H1 (cell line): ENCODE measurements at regions not wholly inside any gene's neighbourhood (a gene's known extent, or its start where the extent isn't known, plus 50 kb on each side); places are given as distances from the start of the nearest gene placed in this dataset.

Experiments
- CTCF ChIA-PET: fragments of 300-600 bp; sonication (Branson Sonifier 250); formaldehyde crosslinking; loops from one replicate; lab custom pipeline; 2021; ENCODE audit not compliant: partially characterized antibody; lab: Charles Lee
- POLR2A ChIA-PET: fragments of 300-600 bp; sonication (Branson Sonifier 250); formaldehyde crosslinking; loops from one replicate; lab custom pipeline; 2021; ENCODE audit warnings: inconsistent platforms; ENCODE audit not compliant: partially characterized antibody; lab: Charles Lee
- DNase-seq, 2 experiments: peaks; one replicate each; pipeline versions ENCODE4 v3.0.0 to v3.0.0-alpha.2; 2010 to 2022; ENCODE audit warnings: low spot score in 2 of 2, low read depth in 1 of 2, mixed read lengths in 1 of 2
- FAIRE-seq: peaks from 2 replicates; lab custom pipeline; 2011; peaks lifted over from hg19 to GRCh38; lab: Jason Lieb, UNC
- H2AFZ ChIP-seq: 2 replicates; pipeline ENCODE4 v1.8.1; 2012; ENCODE audit warnings: low read length, inconsistent platforms
- H2AK5ac ChIP-seq: 2 replicates; pipeline ENCODE4 v1.6.1; 2013; ENCODE audit warnings: low read depth, low read length
- H2BK120ac ChIP-seq: replicated peaks from 2 replicates; pipeline ENCODE3; 2013; ENCODE audit warnings: low read depth, low read length, inconsistent platforms
- H2BK12ac ChIP-seq: 2 replicates; pipeline ENCODE4 v1.6.1; 2013; ENCODE audit warnings: low read depth, low read length
- H2BK15ac ChIP-seq: 2 replicates; pipeline ENCODE4 v1.6.1; 2013; ENCODE audit warnings: low read length
- H2BK20ac ChIP-seq: 2 replicates; pipeline ENCODE4 v1.6.1; 2013; ENCODE audit warnings: low read length
- H2BK5ac ChIP-seq: 2 replicates; pipeline ENCODE4 v1.6.1; 2013; ENCODE audit warnings: low read depth, low read length
- H3K14ac ChIP-seq: 2 replicates; pipeline ENCODE4 v1.6.1; 2013; ENCODE audit warnings: inconsistent platforms; ENCODE audit not compliant: insufficient read length
- H3K18ac ChIP-seq: 2 replicates; pipeline ENCODE4 v1.6.1; 2013; ENCODE audit warnings: low read length; ENCODE audit errors: extremely low read depth
- H3K23ac ChIP-seq: 2 replicates; pipeline ENCODE4 v1.6.1; 2013; ENCODE audit warnings: inconsistent platforms; ENCODE audit not compliant: insufficient read length
- H3K23me2 ChIP-seq: 2 replicates; pipeline ENCODE4 v1.6.1; 2013; ENCODE audit warnings: low read depth, low read length
- H3K27ac ChIP-seq: 2 replicates; pipeline ENCODE4 v1.6.1; 2011; ENCODE audit warnings: low read depth, low read length, inconsistent platforms
- H3K27me3 ChIP-seq, 4 experiments: replicated peaks in 1 of 4; 1 replicate in 1 of 4; 2 replicates in 3 of 4; pipeline versions ENCODE4 v1.6.1 to v1.8.1; 2011 to 2013; ENCODE audit warnings: low read length in 3 of 4, mild to moderate bottlenecking in 3 of 4, inconsistent platforms in 2 of 4, mixed read lengths in 2 of 4, moderate library complexity in 1 of 4; ENCODE audit not compliant: control insufficient read depth in 3 of 4, insufficient read depth in 3 of 4; ENCODE audit errors: extremely low read depth in 1 of 4
- H3K36me3 ChIP-seq, 4 experiments: 2 replicates each; pipeline versions ENCODE4 v1.6.1 to v1.8.1; 2011 to 2013; ENCODE audit warnings: mild to moderate bottlenecking in 4 of 4, low read length in 3 of 4, moderate library complexity in 2 of 4, control low read depth in 1 of 4, inconsistent platforms in 1 of 4; ENCODE audit not compliant: insufficient read depth in 4 of 4, control insufficient read depth in 2 of 4
- H3K4ac ChIP-seq: replicated peaks from 2 replicates; pipeline ENCODE3; 2013; ENCODE audit warnings: low read length, low read depth, mixed read lengths, inconsistent platforms; ENCODE audit not compliant: insufficient read length
- H3K4me1 ChIP-seq, 4 experiments: replicated peaks in 1 of 4; 1 replicate in 1 of 4; 2 replicates in 3 of 4; pipeline versions ENCODE4 v1.6.1 to v1.8.1; 2011 to 2013; ENCODE audit warnings: low read length in 3 of 4, inconsistent platforms in 2 of 4, mixed read lengths in 1 of 4; ENCODE audit not compliant: insufficient read depth in 4 of 4, control insufficient read depth in 3 of 4
- H3K4me2 ChIP-seq, 2 experiments: 2 replicates each; pipeline versions ENCODE4 v1.6.1 to v1.8.1; 2011 to 2013; ENCODE audit warnings: low read depth in 2 of 2, low read length in 2 of 2, control low read depth in 1 of 2, inconsistent platforms in 1 of 2, mild to moderate bottlenecking in 1 of 2; ENCODE audit not compliant: insufficient read depth in 1 of 2
- H3K4me3 ChIP-seq, 4 experiments: fragments of 200-600, 300-600 bp in 1 of 4; sonication (generic), shearing (Covaris generic), sonication (Bioruptor Twin) in 1 of 4; 2 replicates each; pipeline versions ENCODE4 v1.5.1 to v1.8.1; 2011 to 2016; ENCODE audit warnings: low read length in 4 of 4, low read depth in 3 of 4, control low read depth in 2 of 4, inconsistent platforms in 2 of 4, mild to moderate bottlenecking in 2 of 4, mixed read lengths in 1 of 4, moderate library complexity in 1 of 4; ENCODE audit not compliant: insufficient read depth in 2 of 4; ENCODE audit errors: extremely low read depth in 1 of 4
- H3K56ac ChIP-seq: replicated peaks from 2 replicates; pipeline ENCODE3; 2013; ENCODE audit warnings: low read depth, mild to moderate bottlenecking, mixed read lengths, low read length, inconsistent platforms; ENCODE audit not compliant: insufficient read length
- H3K79me1 ChIP-seq: 2 replicates; pipeline ENCODE4 v1.6.1; 2013; ENCODE audit warnings: low read depth, low read length, control low read depth
- H3K79me2 ChIP-seq, 2 experiments: 2 replicates each; pipeline versions ENCODE4 v1.6.1 to v1.8.1; 2012 to 2013; ENCODE audit warnings: low read length in 2 of 2, mild to moderate bottlenecking in 2 of 2, inconsistent platforms in 1 of 2; ENCODE audit not compliant: insufficient read depth in 2 of 2, control insufficient read depth in 1 of 2
- H3K9ac ChIP-seq, 4 experiments: replicated peaks in 1 of 4; 1 replicate in 1 of 4; 2 replicates in 3 of 4; pipeline versions ENCODE4 v1.6.1 to v1.8.1; 2011 to 2013; ENCODE audit warnings: low read depth in 3 of 4, low read length in 3 of 4, control low read depth in 2 of 4, mild to moderate bottlenecking in 2 of 4, moderate library complexity in 2 of 4, inconsistent platforms in 1 of 4; ENCODE audit errors: extremely low read depth in 1 of 4
- H3K9me3 ChIP-seq, 2 experiments: 2 replicates each; pipeline versions ENCODE4 v1.6.1 to v1.8.1; 2012 to 2013; ENCODE audit warnings: mild to moderate bottlenecking in 2 of 2, moderate library complexity in 2 of 2, control low read depth in 1 of 2, inconsistent platforms in 1 of 2, low read depth in 1 of 2, low read length in 1 of 2, mixed read lengths in 1 of 2; ENCODE audit not compliant: insufficient read depth in 2 of 2
- H4K20me1 ChIP-seq, 2 experiments: replicated peaks in 1 of 2; 2 replicates each; pipeline versions ENCODE3 to v1.8.1; 2011 to 2013; ENCODE audit warnings: inconsistent platforms in 2 of 2, low read length in 2 of 2, mild to moderate bottlenecking in 1 of 2; ENCODE audit not compliant: insufficient read depth in 2 of 2, control insufficient read depth in 1 of 2
- H4K5ac ChIP-seq: 2 replicates; pipeline ENCODE4 v1.6.1; 2013; ENCODE audit warnings: low read length, low read depth, mixed read lengths, inconsistent platforms; ENCODE audit not compliant: insufficient read length
- H4K8ac ChIP-seq: 2 replicates; pipeline ENCODE4 v1.8.0; 2013; ENCODE audit warnings: mild to moderate bottlenecking, moderate library complexity, low read length, inconsistent platforms; ENCODE audit not compliant: insufficient read depth; ENCODE audit errors: extremely low read depth
- H4K91ac ChIP-seq: replicated peaks from 2 replicates; pipeline ENCODE3; 2013; ENCODE audit warnings: low read length, mixed read lengths, inconsistent platforms; ENCODE audit not compliant: insufficient read length
- KDM4A ChIP-seq: IDR thresholded peaks from one replicate; pipeline ENCODE4 v1.7.1; 2012; ENCODE audit warnings: low read depth, mild to moderate bottlenecking, moderate library complexity, low read length, inconsistent platforms; ENCODE audit not compliant: severe bottlenecking
- WGBS, 2 experiments: shearing (Covaris generic) in 1 of 2; methylation state at CpG; one replicate each; pipeline versions ENCODE4 v1.1.6 to v1.1.7; 2013 to 2015; ENCODE audit warnings: low lambda C conversion rate in 2 of 2, mixed read lengths in 2 of 2, inconsistent platforms in 1 of 2, low coverage in 1 of 2, missing lambda C conversion rate in 1 of 2; ENCODE audit not compliant: insufficient replicate concordance in 2 of 2, insufficient coverage in 1 of 2, insufficient read length in 1 of 2; ENCODE audit errors: extremely low coverage in 1 of 2, missing lambda C conversion rate in 1 of 2; 5-methylcytosine and 5-hydroxymethylcytosine counted together

DNA sequence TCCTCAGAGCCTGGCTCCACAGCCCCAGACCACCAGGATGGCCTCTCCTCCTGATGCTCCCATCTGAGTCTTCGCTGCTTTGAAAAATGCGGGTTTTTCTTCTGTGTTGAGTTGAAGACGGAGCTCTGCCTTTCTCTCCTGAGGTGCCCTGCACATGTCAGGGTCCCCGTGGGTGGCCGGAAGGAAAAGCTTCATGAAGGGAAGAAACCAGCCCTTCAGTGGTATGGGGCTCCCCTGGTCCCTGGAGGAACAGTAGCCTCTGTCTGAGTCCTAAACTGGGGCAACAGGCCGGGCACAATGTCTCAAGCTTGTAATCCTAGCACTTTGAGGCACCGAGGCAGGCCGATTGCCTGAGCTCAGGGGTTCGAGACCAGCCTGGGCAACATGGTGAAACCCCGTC lies 54.7 kb upstream of the CAB39 start:
- no peaks in the 10 kb centered on the region for H4K20me1 ChIP-seq
- no peak overlapping the region for H2BK15ac ChIP-seq
- H2BK20ac ChIP-seq: no peak overlapping the region
- no peak for DNase-seq
- H3K79me2 ChIP-seq: no peaks in the 10 kb centered on the region
- H3K14ac ChIP-seq: no peak overlapping the region
- peaks cover 0 to 12% (median 3%) of the 10 kb centered on the region in 4 experiments; a peak in 3 of 7 replicates for H3K4me1 ChIP-seq
- no peak overlapping the region for H2BK5ac ChIP-seq
- no peaks in the 10 kb centered on the region; a peak in 2 of 7 replicates for H3K27me3 ChIP-seq
- H3K9me3 ChIP-seq: no peaks in the 10 kb centered on the region
- no peak for FAIRE-seq
- H3K27ac ChIP-seq: no peak overlapping the region
- no peak overlapping the region for H4K5ac ChIP-seq
- 89% methylated on average over 10 of the region's 10 CpGs; no CpG with 5 or more reads in 1 of the 2 experiments for WGBS, 2 experiments
- no peak overlapping the region for H3K18ac ChIP-seq
- no peak overlapping the region for H2AK5ac ChIP-seq
- no peak overlapping the region for H2BK120ac ChIP-seq
- no peak overlapping the region for H2AFZ ChIP-seq
- H3K36me3 ChIP-seq: no peaks in the 10 kb centered on the region
- no peak overlapping the region for H3K23ac ChIP-seq
- H3K56ac ChIP-seq: no peak overlapping the region
- 0 out of 2 replicates have a peak overlapping the region, but pooled peaks have one; percentile 99 for H2BK12ac ChIP-seq
- no peaks in the 10 kb centered on the region for H3K23me2 ChIP-seq
- no peak overlapping the region for H4K8ac ChIP-seq
- H3K79me1 ChIP-seq: no peaks in the 10 kb centered on the region
- no peak overlapping the region for H3K4me3 ChIP-seq
- no peak overlapping the region for H3K4me2 ChIP-seq
- POLR2A ChIA-PET: no interaction called here
- CTCF ChIA-PET: interaction anchor here (0.5 to 1.3 kb wide), 2 partner anchors 9 kb away, joined by 3 read pairs; no protein-coding TSS in a partner anchor
- H4K91ac ChIP-seq: peak overlapping the region; percentile 44
- H3K4ac ChIP-seq: no peak overlapping the region
- no peak overlapping the region for H3K9ac ChIP-seq
- no peak for TF ChIP-seq KDM4A
